Smooth muscle cell of the brain vasculature (primary cell): ENCODE measurements at regions not wholly inside any gene's neighbourhood (a gene's known extent, or its start where the extent isn't known, plus 50 kb on each side); places are given as distances from the start of the nearest gene placed in this dataset.

Experiments used
- DNase-seq: peaks from one replicate; pipeline ENCODE4 v3.0.0-alpha.2; 2012; ENCODE audit warnings: low read depth, low spot score

DNA sequence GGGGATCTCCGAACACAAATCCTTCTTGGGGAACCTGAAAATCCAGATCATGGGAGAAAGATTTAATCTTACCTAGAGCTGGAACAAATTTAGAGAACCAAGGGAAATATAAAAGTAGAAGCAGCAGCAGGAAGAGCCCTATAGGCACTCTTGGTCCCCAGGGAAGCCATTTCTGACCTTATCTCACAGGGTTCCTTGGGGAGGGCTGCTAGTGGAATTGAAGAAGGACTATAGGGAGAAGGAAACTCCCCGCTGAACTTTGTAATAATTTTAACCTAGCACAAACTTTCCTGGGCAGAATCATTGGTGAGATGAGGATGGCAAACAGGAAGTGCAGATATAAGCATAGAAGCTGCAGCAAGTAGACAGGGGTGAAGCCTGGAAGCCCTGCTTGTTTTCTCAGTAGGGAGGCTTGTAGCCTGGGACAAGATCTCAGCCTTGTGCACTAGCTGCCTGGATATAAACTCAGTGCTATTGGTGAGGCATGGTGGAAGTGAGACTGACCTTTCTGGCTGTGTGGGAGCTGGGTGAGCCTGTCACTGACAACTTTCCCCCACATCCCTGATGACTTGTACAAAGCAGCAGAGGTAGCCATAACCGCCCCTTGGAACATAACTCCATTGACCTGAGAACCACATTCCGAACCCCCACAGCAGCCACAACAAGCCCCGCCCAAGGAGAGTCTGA, 343.0 kb upstream of the TGFBR2 start:
- DNase-seq, result no peak

DNA sequence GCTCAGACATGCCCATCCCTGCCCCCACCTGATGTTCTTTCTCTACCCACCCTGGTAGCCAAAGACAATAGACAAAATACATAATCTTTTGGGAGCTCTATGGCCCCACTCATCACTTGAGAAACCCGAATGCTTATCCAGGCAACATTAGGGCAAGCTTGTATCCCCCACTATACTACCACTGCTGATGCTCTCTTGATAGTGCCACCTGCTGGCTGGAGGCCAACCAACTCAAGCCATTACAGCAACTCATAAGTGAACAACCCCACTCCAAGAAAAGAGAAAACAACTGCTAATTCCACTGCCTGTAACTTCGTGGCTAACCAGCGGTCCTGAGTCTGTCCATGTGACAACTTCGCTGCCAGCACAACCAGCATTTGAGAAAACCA, 342.5 kb upstream of the TGFBR2 start:
- DNase-seq, result no peak

DNA sequence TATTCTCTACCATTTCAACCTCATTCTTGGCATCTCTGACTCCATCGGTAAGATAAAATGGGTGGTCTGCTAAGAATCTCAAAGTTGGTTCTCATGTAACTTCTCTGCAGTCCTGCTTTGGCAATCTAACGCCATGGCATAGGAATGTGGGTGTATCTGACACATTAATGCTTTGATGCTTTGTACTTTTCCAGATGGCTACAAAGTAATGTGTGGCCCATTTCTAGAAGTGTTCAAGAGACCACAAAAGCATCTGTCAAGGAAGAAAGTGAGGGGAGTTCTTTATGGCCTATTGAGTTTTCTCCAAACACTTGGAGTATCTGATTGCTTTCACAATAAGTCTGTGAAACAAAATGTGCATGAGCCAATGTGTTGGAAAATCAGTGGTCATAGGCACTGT, 339.9 kb upstream of the TGFBR2 start:
- no peak for DNase-seq

DNA sequence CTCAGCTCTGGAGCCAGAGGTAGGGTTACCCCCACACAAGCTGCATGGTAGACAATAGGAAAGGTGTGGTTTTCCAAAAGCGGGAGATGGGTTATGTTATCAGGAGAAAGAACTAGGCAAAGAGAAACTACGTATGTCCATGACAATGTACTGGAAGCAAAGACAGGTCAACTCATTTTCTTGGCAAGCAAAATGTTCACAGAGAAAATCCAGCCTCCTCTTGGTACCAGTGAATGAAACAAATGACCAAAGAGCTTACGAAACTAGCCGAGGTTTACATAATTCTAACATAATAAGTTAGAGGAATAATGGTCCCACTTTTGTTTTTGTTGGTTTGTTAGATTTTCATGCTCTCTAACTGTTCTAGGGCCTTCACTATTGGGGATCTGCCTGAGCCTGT, 338.1 kb upstream of the TGFBR2 start:
- no peak for DNase-seq

DNA sequence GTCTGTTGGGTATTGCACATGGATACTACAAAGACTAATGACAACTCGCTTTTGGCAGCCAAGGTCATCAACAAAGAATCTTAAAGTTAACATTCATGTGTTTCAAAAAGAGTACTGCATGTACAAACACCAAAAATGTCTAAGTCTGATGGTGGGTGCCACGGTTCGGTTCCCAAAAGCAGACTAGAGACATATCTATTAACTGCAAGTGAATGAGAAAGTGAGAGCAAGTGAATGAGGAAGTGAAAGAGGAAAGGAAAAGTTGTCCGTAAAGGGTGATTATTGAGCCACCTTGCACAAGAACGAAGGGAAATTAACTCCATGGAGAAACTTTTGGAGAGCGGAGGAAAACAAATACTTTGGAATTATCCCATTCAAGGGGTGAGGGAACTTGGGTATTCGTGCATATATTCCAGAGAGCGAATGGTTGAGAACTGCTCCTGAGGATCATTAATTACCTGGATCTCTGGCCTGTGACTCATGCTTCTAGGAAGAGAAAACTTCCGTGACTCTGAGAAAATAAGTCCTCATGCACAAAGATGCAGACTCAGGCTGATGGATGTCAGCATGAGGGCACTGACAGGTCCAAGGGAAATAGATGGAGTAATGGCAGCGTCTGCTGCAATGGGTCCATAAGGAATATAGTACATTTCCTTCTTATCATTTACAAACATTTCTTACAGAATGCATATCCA, 336.5 kb upstream of the TGFBR2 start:
- no peak for DNase-seq

DNA sequence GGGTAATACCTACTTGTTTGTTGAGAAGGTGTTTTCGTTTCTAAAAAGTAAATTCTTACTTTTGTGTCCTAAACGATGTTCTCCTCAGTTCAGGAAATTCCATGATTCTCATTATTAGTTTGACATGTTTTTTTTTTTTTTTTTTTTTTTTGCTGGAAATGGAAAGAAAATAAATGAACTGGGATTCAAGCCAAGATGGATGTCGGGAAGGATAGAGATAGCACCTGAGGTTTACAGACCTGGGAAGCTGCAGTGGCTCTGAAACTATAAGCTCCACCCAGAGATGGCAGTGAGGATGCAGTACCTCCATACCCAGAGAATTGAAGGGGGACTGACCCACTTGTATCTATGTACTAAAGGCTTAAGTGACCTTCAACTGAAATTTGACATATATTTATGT, 334.6 kb upstream of the TGFBR2 start:
- DNase-seq, result no peak

DNA sequence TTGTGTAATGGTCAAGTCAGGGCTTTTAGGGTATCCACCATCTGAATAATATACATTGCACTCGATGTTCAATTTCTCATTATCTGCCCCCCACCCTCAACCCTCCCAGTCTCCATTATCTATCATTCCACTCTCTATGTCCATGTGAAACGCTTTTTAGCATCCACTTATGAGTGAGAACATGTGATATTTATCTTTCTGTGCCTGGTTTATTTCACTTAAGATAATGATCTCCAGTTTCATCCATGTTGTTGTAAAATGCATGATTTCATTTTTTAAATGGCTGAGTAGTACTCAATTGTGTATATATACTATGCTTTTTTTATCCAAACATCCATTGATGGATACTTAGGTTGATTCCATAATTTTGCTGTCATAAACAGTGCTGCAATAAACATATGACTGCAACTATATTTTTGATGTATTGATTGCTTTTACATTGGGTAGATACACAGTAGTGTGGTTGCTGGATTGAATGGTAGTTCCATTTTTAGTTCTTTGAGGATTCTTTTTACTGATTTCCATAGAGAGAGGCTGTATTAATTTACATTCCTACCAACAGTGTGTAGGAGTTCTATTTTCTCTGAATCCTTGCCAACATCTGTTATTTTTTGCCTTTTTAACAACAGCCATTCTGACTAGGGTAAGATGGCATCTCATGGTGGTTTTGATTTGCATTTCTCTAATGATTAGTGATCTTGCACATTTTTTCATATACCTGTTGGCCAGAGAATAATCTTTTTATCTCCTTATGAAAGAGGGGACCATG, 332.9 kb upstream of the TGFBR2 start:
- no peak for DNase-seq

DNA sequence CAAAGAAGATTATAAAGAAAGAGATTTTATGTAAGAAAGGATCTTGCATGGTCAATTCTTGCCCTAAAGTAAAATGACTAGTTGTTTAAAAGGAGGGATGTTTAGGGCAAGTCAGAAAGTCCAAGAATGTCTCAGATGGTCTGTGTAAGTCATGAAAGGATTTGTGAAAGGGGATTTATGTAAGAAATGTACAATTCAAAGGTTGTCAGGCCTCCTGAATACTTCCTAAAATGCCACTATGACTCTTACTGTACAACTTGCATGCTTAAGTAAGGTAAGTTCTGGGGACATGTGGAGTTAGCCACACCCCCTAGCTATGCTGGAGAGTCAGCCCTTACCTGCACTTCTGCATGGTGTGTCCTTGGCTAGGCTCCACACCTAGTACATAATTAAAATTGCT, 328.9 kb upstream of the TGFBR2 start:
- DNase-seq, result no peak

DNA sequence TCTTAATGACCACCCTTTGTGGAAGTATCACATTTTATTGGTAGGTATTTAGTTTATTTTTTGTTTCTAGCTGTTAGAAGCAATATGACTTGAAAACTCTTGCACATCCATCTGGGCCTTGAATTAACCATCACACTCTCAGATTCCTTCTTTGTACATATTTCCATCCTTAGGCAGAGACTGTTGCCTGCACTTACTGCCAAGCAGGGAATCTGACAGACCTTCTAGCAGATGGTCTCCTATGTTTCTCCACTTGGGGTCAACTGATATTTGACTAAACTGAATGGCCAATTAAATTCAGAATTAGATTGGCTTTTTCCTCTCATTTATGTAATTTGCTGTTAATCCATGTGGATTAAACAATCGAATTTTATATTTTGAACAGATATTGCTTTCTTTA, 324.9 kb upstream of the TGFBR2 start:
- DNase-seq, result no peak

DNA sequence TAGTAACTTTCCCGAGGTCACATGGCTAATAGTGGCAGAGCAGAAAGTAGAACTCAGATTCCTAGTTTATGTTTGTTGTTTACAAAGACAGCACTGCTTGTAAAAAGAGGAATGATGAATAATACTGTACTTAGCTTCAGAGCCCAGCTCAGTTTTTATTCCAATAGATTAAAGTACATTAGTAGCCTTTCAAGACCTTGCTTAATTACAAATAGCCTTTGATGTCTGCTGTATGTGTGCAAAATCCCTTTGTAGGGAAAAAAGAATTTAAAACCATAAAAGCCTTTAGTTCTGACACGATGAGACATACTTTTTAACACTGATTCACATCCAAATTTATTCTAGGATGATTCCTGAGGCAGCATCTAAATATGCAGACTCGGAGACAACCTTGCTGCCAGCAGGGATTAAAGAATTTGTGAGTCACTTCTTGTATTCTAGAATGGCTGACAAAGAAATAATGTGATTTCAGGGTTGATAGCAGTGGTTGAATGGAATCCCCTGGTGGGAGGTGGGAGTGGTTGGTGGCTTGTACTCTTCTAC, 324.2 kb upstream of the TGFBR2 start:
- no peak for DNase-seq

DNA sequence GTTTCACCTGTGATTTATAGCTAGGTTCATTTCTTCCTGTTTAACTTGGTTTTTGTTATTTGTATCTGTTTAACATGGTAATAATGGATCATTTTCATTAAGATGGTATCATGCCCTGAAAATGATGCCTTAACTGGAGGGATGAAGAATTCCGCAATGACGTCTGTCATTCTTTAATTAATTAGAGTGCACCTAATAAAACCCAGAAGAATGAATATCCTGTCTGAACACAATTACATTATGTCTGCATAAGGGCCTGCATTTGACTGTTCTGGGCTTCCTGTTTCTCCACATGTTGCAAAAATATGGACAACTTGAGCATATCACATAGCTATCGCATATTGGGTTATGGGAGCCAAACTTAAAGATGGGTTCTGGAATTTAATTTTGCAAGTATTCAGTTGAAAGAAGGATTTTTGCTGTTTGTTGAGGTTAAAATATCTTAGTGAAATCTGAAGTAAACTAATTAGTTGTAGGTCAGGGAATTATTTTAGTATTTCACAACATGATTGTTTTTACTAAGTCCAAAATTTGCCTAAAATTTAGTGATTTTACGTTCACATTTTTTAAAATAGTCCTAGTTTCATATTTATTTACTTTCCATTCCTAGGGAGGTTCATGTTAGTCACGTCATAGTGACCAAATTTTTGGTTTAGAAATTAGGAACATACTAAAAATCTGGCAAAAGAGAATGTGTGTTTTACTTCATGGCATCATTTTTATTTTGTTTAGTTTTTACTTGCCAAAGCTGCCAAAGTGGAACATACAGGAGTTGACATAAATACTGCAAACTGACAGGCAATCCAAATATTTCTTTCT, 321.0 kb upstream of the TGFBR2 start:
- DNase-seq, result no peak

DNA sequence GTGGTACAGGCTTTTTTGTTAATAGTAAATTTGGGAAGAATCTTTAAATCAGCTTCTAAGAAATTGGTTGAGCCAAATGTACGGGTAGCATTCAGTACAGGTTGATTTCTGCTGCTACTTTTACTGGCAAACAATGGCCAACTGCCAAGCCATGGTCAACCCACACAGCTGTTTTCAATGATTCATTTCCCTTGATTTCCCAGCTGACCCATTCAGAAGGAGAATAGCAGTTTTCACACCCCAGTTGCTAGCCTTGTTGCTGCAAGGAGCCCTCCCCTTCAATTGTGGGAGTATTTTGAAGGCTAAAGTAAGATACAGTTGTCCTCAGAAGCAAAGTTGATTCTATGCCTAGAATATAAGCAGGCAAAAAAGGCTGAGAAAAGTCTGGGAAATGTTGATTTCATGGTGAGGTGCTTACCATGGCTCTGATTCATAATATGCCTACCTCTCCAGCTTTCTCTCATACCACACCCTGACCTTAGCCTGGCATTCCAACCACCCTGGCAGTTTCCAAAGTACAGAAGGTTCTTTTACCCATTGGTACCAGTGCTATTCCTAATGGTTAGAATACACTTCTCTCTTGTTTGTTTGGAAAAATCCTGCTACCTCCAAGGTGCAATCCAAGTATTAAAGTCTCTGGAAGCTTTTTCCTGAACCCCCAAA, 320.3 kb upstream of the TGFBR2 start:
- peak; percentile 88 for DNase-seq

DNA sequence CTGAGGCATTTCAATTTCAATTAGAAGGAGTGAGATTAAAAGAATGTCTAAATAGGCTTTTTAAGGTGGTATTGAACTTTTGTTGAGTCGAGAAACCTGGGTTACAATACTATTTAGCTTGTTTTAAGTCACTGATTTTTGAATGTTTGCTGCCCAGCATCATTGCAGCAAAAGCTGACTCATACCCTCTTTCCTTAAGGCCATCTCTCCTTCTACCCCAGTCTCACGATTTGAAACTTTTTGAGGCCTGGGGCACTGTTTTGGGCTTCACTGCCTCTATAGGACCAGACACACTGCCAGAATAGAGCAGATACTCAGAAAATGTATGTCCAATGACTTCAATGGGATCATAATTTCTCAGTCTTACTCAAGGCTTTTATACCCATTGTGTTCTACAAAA, 319.6 kb upstream of the TGFBR2 start:
- no peak for DNase-seq

DNA sequence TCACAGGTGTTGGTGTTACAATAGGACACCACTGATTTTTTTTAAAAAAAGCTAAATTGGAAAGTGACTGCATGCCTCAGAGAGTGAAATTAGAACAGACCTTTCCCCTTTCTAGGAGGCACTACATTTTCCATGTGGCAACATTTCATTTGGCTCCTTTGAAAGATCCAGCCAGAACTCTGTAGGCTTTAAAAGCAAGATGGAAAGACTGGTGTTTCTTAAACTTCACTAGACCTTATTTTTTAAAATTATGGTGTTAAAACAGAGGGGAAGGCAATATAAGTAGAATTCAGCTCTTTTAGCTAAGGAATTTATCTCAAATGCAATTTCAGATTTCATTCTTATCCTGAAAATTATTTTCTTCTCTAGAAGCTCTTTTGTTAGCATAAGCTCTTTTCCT, 317.6 kb upstream of the TGFBR2 start:
- no peak for DNase-seq

DNA sequence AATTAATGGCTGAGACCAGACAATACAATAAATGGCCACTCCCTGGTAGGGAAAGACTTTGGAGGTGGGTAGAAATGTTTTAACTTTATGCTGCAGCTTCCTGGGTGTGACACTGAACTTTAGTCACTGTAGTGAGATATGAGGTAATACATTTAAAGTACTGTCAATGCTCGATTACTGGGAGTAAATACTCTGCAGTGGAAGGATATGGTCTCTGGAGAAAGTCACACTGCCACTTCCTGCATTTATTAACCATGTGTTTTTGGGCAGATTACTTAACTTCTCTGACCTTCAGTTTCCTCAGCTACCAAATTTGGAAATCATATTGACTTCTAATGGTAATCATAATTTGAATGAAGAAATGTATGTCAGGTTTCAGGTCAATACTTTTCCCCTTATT, 317.1 kb upstream of the TGFBR2 start:
- DNase-seq, result no peak

DNA sequence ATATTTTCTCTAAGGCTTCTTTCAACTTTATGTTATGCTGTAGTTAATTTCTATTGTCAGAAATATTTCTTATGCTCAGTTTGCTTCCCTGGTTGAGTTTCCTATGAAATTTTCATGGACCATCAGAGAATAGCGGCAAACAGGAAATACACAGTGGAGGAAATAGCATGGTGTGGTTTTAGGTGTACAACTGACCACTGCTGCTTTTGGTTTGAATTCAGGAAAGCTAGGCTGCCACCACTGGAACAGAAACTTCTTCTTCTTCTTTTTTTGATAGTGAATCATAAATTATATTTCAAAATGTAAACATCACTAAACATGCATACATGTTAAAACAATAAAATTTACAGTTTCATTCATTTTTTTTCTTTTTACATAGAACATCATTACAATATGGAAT, 316.6 kb upstream of the TGFBR2 start:
- no peak for DNase-seq

DNA sequence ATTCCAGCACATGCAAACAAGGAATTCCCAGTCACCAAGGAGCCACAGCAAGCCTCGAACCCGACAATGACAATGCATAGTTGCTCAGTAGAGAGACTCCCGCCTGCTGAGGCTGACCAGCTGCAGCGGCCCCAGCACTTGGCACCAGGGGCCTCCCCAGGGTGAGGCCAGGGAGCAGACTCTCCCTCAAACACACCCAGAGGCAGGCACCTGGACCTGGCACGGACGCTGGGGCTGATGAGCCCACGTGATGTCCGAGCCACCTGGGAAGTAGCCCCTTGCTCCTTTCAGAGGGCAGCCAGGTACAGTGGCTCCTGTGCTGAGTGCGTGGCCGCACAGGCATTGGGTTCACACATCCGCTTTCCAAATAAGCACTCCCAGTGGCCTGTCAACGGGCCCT, 315.9 kb upstream of the TGFBR2 start:
- no peak for DNase-seq

DNA sequence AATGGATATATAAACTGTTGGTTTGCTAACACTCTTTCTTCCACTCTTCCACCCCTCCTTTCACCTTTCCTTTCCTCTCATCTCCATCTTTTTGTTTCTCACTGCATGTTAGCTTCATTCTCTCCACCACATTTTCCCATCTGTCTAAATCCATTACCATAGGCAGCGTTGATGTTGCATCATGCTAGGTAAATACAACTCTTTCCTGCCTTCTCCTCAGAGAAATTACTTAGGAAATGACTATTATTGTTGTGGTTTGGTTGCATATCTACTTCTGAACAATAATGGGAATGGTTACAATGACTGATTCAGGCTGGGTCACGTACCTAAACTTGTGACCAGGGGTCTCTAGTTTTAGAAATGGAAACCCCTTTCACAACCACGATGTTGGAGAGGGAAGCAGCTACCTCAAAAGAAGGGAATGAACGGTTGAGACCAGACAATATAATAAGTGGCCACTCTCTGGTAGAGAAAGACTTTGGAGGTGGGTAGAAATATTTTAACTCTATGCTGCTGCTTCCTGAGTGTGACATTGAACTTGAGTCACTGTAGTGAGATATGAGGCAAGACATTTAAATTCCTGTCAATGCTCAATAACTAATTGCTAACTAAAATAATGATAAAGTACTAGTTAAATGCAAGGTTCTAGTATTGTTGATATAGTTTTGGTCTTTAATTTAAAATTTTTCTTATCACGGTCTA, 314.1 kb upstream of the TGFBR2 start:
- no peak for DNase-seq

DNA sequence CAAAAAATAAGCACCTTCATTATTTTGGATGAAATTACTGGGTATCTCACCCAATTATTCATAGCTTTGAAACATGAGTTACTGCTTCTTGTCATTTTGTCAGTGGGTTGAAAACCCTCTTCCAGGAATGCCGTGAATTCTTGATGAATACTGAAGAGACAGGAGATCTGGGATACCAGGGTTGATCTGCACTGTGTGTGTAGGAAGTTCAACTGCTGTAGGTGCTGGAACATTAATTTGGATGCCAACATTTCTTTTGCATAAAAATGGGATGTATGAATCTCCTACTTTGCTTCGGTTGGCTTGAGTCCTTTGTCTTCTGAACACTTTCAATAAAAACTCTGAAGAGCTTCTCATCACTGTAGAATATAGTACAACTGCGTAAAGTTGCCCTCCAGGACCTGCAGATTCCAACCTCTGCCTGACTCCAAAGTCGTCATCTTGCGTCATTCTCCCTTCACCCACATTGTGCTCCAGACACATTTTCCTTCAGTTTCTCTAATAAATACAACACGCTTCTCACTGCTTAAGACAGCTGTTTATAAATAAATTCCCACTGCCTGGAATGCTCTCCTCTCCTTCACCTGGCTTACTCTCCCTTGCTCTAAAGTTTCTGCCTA, 312.7 kb upstream of the TGFBR2 start:
- DNase-seq, result no peak

DNA sequence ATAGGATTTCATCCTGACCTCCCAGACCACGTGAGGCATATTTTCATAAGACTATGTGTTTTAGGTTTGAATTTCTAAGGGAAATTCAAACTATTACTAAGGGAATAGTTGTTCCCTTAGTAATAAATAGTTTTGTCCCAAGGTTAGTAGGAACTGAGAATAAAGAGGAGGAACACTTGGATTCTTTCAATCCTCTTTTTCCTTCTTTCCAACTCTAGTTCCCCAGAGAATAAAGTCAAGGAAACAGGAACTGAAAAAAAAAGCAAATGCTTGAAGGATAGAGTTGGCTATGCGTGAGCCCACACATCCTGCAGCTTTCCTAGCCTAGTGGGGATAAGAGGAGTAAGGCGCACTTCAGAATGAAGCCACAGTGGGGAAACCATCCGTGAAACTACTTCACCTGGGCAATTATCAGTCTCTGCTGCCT, 312.1 kb upstream of the TGFBR2 start:
- no peak for DNase-seq
